Keratinocyte (primary cell): ENCODE measurements at regions not wholly inside any gene's neighbourhood (a gene's known extent, or its start where the extent isn't known, plus 50 kb on each side); places are given as distances from the start of the nearest gene placed in this dataset.

Source experiments
- DNase-seq: peaks from one replicate; pipeline ENCODE4 v3.0.0-alpha.2; 2011; ENCODE audit warnings: low read depth, missing footprints, low spot score
- FAIRE-seq: peaks from 2 replicates; lab custom pipeline; 2011; peaks lifted over from hg19 to GRCh38; lab: Jason Lieb, UNC
- H2AFZ ChIP-seq: 2 replicates; pipeline ENCODE4 v1.6.0; 2012; ENCODE audit warnings: low read length, control low read depth, inconsistent platforms; ENCODE audit not compliant: control insufficient read depth
- H3K27ac ChIP-seq: 2 replicates; pipeline ENCODE4 v1.5.1; 2011; ENCODE audit warnings: low read length; ENCODE audit not compliant: control insufficient read depth, insufficient read depth
- H3K27me3 ChIP-seq: 3 replicates; pipeline ENCODE4 v1.6.0; 2011; ENCODE audit warnings: low read length; ENCODE audit not compliant: control insufficient read depth, insufficient read depth; ENCODE audit errors: extremely low read depth
- H3K36me3 ChIP-seq, 2 experiments: 2 replicates in 1 of 2; 3 replicates in 1 of 2; pipeline ENCODE4 v1.5.1; 2011; ENCODE audit warnings: low read length in 2 of 2, mild to moderate bottlenecking in 1 of 2; ENCODE audit not compliant: control insufficient read depth in 2 of 2, insufficient read depth in 2 of 2; ENCODE audit errors: extremely low read depth in 1 of 2
- H3K4me1 ChIP-seq: 3 replicates; pipeline ENCODE4 v1.5.1; 2011; ENCODE audit warnings: low read length; ENCODE audit not compliant: control insufficient read depth, insufficient read depth; ENCODE audit errors: extremely low read depth
- H3K4me2 ChIP-seq: 3 replicates; pipeline ENCODE4 v1.6.0; 2011; ENCODE audit warnings: low read depth, low read length; ENCODE audit not compliant: control insufficient read depth, insufficient read depth; ENCODE audit errors: extremely low read depth
- H3K4me3 ChIP-seq, 3 experiments: fragments of 200-600 bp in 1 of 3; sonication (generic) in 1 of 3; 2 replicates in 2 of 3; 3 replicates in 1 of 3; pipeline ENCODE4 v1.5.1; 2011 to 2016; ENCODE audit warnings: low read length in 3 of 3, mild to moderate bottlenecking in 3 of 3, control low read depth in 2 of 3, inconsistent platforms in 1 of 3, low read depth in 1 of 3, mixed read lengths in 1 of 3, mixed run types in 1 of 3, moderate library complexity in 1 of 3; ENCODE audit not compliant: control insufficient read depth in 2 of 3, insufficient read depth in 2 of 3; ENCODE audit errors: extremely low read depth in 1 of 3
- H3K79me2 ChIP-seq: 2 replicates; pipeline ENCODE4 v1.6.0; 2012; ENCODE audit warnings: low read length; ENCODE audit not compliant: control insufficient read depth, insufficient read depth
- H3K9ac ChIP-seq: 3 replicates; pipeline ENCODE4 v1.6.0; 2011; ENCODE audit warnings: low read length; ENCODE audit not compliant: control insufficient read depth, insufficient read depth; ENCODE audit errors: extremely low read depth
- H3K9me1 ChIP-seq: 3 replicates; pipeline ENCODE4 v1.6.0; 2011; ENCODE audit warnings: low read length; ENCODE audit not compliant: control insufficient read depth, insufficient read depth; ENCODE audit errors: extremely low read depth
- H3K9me3 ChIP-seq: 2 replicates; pipeline ENCODE4 v1.5.1; 2012; ENCODE audit warnings: low read depth, low read length; ENCODE audit not compliant: control insufficient read depth
- H4K20me1 ChIP-seq: 3 replicates; pipeline ENCODE4 v1.6.0; 2011; ENCODE audit warnings: low read length; ENCODE audit not compliant: control insufficient read depth, insufficient read depth; ENCODE audit errors: extremely low read depth
- EZH2 ChIP-seq: IDR thresholded peaks from one replicate; pipeline ENCODE4 v1.6.1; 2012; ENCODE audit warnings: inconsistent platforms, mild to moderate bottlenecking, low read length, moderate library complexity
- dilution Hi-C: fragments of 300-500 bp; cut with MboI; formaldehyde crosslinking; loops from one replicate; pipeline ENCODE4 v1.7.0; 2020; ENCODE audit warnings: low sequenced_read_pairs; ENCODE audit not compliant: extremely low pct_ligation_motif_present
- TF ChIP-seq, protein P1 (sequence below), 3 experiments: IDR thresholded peaks in 1 of 3; conservative IDR thresholded peaks in 1 of 3; optimal IDR thresholded peaks in 1 of 3; 2 replicates in 2 of 3; 3 replicates in 1 of 3; pipeline versions ENCODE3 to v1.5.1; 2011; ENCODE audit warnings: low read length in 3 of 3, mild to moderate bottlenecking in 3 of 3, moderate library complexity in 2 of 3, control low read depth in 1 of 3, inconsistent platforms in 1 of 3; ENCODE audit not compliant: insufficient read depth in 2 of 3; ENCODE audit errors: extremely low read depth in 1 of 3

- H3K27me3 ChIP-seq, result no peaks in the 10 kb centered on the region
- DNase-seq, result no peak
- TF ChIP-seq, protein P1, sequence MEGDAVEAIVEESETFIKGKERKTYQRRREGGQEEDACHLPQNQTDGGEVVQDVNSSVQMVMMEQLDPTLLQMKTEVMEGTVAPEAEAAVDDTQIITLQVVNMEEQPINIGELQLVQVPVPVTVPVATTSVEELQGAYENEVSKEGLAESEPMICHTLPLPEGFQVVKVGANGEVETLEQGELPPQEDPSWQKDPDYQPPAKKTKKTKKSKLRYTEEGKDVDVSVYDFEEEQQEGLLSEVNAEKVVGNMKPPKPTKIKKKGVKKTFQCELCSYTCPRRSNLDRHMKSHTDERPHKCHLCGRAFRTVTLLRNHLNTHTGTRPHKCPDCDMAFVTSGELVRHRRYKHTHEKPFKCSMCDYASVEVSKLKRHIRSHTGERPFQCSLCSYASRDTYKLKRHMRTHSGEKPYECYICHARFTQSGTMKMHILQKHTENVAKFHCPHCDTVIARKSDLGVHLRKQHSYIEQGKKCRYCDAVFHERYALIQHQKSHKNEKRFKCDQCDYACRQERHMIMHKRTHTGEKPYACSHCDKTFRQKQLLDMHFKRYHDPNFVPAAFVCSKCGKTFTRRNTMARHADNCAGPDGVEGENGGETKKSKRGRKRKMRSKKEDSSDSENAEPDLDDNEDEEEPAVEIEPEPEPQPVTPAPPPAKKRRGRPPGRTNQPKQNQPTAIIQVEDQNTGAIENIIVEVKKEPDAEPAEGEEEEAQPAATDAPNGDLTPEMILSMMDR (optimal IDR thresholded peaks at IDR 0.05 in 1 of 3, IDR thresholded peaks at IDR 0.05 in 1 of 3, conservative IDR thresholded peaks at IDR 0.05 in 1 of 3; ENCODE audit: extremely low read depth in 1 of 3, insufficient read depth in 2 of 3, low read length in 3 of 3), result no peak
- TF ChIP-seq EZH2, result no peak
- FAIRE-seq, result no peak
- H3K9me1 ChIP-seq, result no peaks in the 10 kb centered on the region
- no peaks in the 10 kb centered on the region for H3K36me3 ChIP-seq
- H2AFZ ChIP-seq, result no peak overlapping the region
- peaks cover 3% of the 10 kb centered on the region for H3K9me3 ChIP-seq
- H4K20me1 ChIP-seq, result no peaks in the 10 kb centered on the region
- H3K4me2 ChIP-seq, result no peak overlapping the region
- no peak overlapping the region for H3K27ac ChIP-seq
- H3K9ac ChIP-seq, result no peak overlapping the region
- H3K4me3 ChIP-seq, result no peak overlapping the region
- H3K4me1 ChIP-seq, result no peaks in the 10 kb centered on the region
- dilution Hi-C loops, result no loop called here
- no peaks in the 10 kb centered on the region for H3K79me2 ChIP-seq
Observed at GRCh38 chr4:31917334-31917733, 1197.2 kb downstream of the PCDH7 start.

- no peaks in the 10 kb centered on the region for H3K9me1 ChIP-seq
- FAIRE-seq, result no peak
- H2AFZ ChIP-seq, result no peak overlapping the region
- H3K9ac ChIP-seq, result no peak overlapping the region
- H3K4me3 ChIP-seq, result no peak overlapping the region
- no peaks in the 10 kb centered on the region for H3K27me3 ChIP-seq
- no peak for DNase-seq
- no peak for TF ChIP-seq EZH2
- TF ChIP-seq, protein P1 (optimal IDR thresholded peaks at IDR 0.05 in 1 of 3, IDR thresholded peaks at IDR 0.05 in 1 of 3, conservative IDR thresholded peaks at IDR 0.05 in 1 of 3; ENCODE audit: extremely low read depth in 1 of 3, insufficient read depth in 2 of 3, low read length in 3 of 3), result no peak
- dilution Hi-C loops, result no loop called here
- no peaks in the 10 kb centered on the region for H3K36me3 ChIP-seq
- H3K27ac ChIP-seq, result no peak overlapping the region
- no peak overlapping the region for H3K4me2 ChIP-seq
- H3K4me1 ChIP-seq, result no peaks in the 10 kb centered on the region
- no peaks in the 10 kb centered on the region for H3K79me2 ChIP-seq
- H3K9me3 ChIP-seq, result peaks cover 3% of the 10 kb centered on the region
- H4K20me1 ChIP-seq, result no peaks in the 10 kb centered on the region
Observed at GRCh38 chr4:31918891-31919290, 1198.7 kb downstream of the PCDH7 start.
